GM19351 (cell line): ENCODE measurements at regions not wholly inside any gene's neighbourhood (a gene's known extent, or its start where the extent isn't known, plus 50 kb on each side); places are given as distances from the start of the nearest gene placed in this dataset.
A peak's percentile ranks its signal among the peaks of the same experiment; 100 is the strongest.
"Not testable (repeated sequence)": the region's sequence is repeated elsewhere in the genome, so short reads cannot be mapped to it uniquely, and the experiment has no call there.

ENCODE experiments used
- ATAC-seq: cut with Tn5 transposase; IDR thresholded peaks from one replicate; pipeline ENCODE4 v1.9.1; 2021; ENCODE audit warnings: mild to moderate bottlenecking, moderate library complexity; ENCODE audit not compliant: unreplicated experiment

GRCh38 chr3:145190138-145190537 is 970.8 kb downstream of the PLOD2 start:
- ATAC-seq, result no peak

GRCh38 chr3:145190761-145191160 is 970.2 kb downstream of the PLOD2 start:
- no peak for ATAC-seq

- no peak for ATAC-seq
Observed at GRCh38 chr3:145191543-145191942, 969.4 kb downstream of the PLOD2 start.

GRCh38 chr3:145197051-145197820 is 963.7 kb downstream of the PLOD2 start:
- ATAC-seq, result no peak

- ATAC-seq, result no peak
Observed at GRCh38 chr3:145197821-145198220, 963.2 kb downstream of the PLOD2 start.

- no peak for ATAC-seq
Observed at GRCh38 chr3:145209561-145209960, 951.4 kb downstream of the PLOD2 start.

- no peak for ATAC-seq
Observed at GRCh38 chr3:145219355-145220235, 941.4 kb downstream of the PLOD2 start.

GRCh38 chr3:145224886-145225285 is 936.1 kb downstream of the PLOD2 start:
- ATAC-seq, result no peak

GRCh38 chr3:145243875-145244274 is 917.1 kb downstream of the PLOD2 start:
- no peak for ATAC-seq

- ATAC-seq, result no peak
Observed at GRCh38 chr3:145244327-145244726, 916.7 kb downstream of the PLOD2 start.

GRCh38 chr3:145246291-145246690 is 914.7 kb downstream of the PLOD2 start:
- no peak for ATAC-seq

- no peak for ATAC-seq
Observed at GRCh38 chr3:145248928-145249327, 912.1 kb downstream of the PLOD2 start.

- ATAC-seq, result no peak
Observed at GRCh38 chr3:145251311-145251710, 909.7 kb downstream of the PLOD2 start.

GRCh38 chr3:145257967-145258366 is 903.0 kb downstream of the PLOD2 start:
- not testable (repeated sequence) for ATAC-seq

- ATAC-seq, result no peak
Observed at GRCh38 chr3:145259166-145259880, 901.7 kb downstream of the PLOD2 start.

GRCh38 chr3:145263458-145263857 is 897.5 kb downstream of the PLOD2 start:
- not testable (repeated sequence) for ATAC-seq

GRCh38 chr3:145266368-145266767 is 894.6 kb downstream of the PLOD2 start:
- no peak for ATAC-seq

- no peak for ATAC-seq
Observed at GRCh38 chr3:145269106-145269505, 891.9 kb downstream of the PLOD2 start.

- no peak for ATAC-seq
Observed at GRCh38 chr3:145272684-145273083, 888.3 kb downstream of the PLOD2 start.

GRCh38 chr3:145282505-145282904 is 878.5 kb downstream of the PLOD2 start:
- no peak for ATAC-seq

GRCh38 chr3:145286937-145287336 is 874.0 kb downstream of the PLOD2 start:
- peak; percentile 69 for ATAC-seq
